ENCODE measurements at regions not wholly inside any gene's neighbourhood (a gene's known extent, or its start where the extent isn't known, plus 50 kb on each side); places are given as distances from the start of the nearest gene placed in this dataset.

DNA sequence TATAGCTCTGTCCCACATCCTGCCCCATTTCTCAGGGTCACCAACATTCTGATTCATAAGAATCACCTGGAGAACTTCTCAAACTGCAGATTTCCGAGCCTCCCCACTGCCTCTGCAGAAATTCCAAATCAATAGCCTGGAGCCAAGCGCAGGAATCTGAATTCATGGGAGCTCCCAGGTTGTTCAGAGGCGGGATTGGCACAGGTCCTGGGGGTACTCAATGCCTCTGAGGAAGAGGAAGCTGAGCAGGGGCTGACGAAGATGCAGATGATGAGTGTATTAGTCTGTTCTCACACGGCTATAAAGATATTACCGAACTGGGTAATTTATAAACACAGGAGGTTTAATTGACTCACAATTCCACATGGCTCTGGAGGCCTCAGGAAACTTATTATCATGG lies 455.5 kb downstream of the MATN1 start:
- Histone ChIP-seq H3K4me3 (ENCODE audit: low read depth, low read length) (no peak overlapping the region), H2AFZ (ENCODE audit: low read length, unreplicated experiment) (no peak overlapping the region), H3K27ac (ENCODE audit: low read depth, low read length) (no peak overlapping the region), H3K4me1 (ENCODE audit: control insufficient read depth, insufficient read depth, low read length, unreplicated experiment) (no peaks in the 10 kb centered on the region), H3K79me2 (ENCODE audit: control insufficient read depth, insufficient read depth, low read length, unreplicated experiment) (no peaks in the 10 kb centered on the region), H3K27me3 (ENCODE audit: insufficient read depth, low read length) (no peaks in the 10 kb centered on the region), H3K36me3 (ENCODE audit: insufficient read depth, low read length) (no peaks in the 10 kb centered on the region)

DNA sequence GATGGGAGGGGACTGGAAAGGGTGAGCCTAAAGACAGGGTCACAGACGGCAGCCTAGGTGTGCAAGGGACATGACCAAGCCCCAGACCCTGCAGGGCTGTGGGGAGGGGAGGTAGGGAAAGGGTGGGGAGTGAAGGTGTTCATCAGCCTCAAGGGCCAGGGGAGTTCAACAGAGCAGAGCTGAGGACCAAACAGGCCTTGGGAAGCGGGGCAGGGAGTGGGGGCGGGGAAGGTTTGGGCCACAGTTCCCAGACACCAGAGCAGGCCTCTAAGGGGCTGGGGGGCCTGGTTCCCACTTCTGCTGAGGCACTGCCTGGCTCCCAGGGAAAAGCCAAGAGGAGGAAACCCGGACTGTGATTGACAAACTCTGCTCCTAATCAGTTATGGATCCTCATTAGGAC lies 456.3 kb downstream of the MATN1 start:
- Histone ChIP-seq H3K4me1 (ENCODE audit: control insufficient read depth, insufficient read depth, low read length, unreplicated experiment) (no peaks in the 10 kb centered on the region), H2AFZ (ENCODE audit: low read length, unreplicated experiment) (no peak overlapping the region), H3K79me2 (ENCODE audit: control insufficient read depth, insufficient read depth, low read length, unreplicated experiment) (no peaks in the 10 kb centered on the region), H3K36me3 (ENCODE audit: insufficient read depth, low read length) (no peaks in the 10 kb centered on the region), H3K4me3 (ENCODE audit: low read depth, low read length) (no peak overlapping the region), H3K27ac (ENCODE audit: low read depth, low read length) (no peak overlapping the region), H3K27me3 (ENCODE audit: insufficient read depth, low read length) (no peaks in the 10 kb centered on the region)

DNA sequence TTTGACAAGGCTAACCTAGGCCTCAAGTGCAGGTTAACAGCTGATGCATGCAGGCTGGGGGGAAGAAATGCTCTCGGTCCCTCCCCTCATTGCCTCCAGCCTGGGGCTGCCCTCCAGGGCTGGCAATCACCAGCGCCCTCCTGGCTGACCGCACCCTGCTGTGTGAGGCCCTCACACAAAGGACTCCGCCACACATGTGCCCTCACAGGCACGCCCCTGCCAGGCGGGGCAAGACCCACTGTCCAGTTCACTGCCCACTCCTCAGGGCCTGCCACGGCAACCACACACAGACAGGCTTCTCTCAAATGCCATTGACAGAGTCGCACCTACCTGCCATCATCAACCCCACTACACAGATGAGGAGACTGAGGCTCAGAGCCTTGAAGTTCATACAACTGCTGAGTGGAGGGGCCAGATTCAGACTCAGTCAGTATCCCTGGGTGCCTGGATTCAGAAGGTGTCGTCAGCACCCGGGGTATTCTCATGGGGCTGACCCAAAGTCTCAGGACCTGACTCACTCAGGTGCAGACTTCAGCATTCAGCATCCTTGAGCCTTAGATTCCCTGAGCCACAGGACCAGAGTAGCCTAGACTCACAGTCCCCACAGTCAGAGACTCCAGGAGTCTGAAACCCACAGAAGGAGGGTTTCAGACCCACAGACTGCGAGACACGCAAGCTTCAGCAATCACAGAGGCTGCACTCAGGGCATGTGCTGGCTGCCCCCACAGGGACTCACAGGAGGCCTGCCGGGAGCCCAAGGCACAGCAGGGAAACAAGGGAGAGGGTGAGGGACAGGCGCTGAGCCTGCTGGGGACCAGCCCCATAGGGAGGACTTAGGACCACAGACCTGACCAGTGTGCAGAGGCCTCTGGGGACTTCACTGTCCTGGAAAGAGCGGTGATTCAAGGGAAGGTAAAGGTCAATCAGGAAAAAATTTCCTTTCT lies 458.0 kb downstream of the MATN1 start:
- no peaks in the 10 kb centered on the region for H3K27me3 ChIP-seq (ENCODE audit: insufficient read depth, low read length)
- no peak overlapping the region for H3K4me3 ChIP-seq (ENCODE audit: low read depth, low read length)
- no peak overlapping the region for H3K27ac ChIP-seq (ENCODE audit: low read depth, low read length)
- H2AFZ ChIP-seq (ENCODE audit: low read length, unreplicated experiment), result no peak overlapping the region
- no peaks in the 10 kb centered on the region for H3K79me2 ChIP-seq (ENCODE audit: control insufficient read depth, insufficient read depth, low read length, unreplicated experiment)
- H3K4me1 ChIP-seq (ENCODE audit: control insufficient read depth, insufficient read depth, low read length, unreplicated experiment), result no peaks in the 10 kb centered on the region
- H3K36me3 ChIP-seq (ENCODE audit: insufficient read depth, low read length), result no peaks in the 10 kb centered on the region

DNA sequence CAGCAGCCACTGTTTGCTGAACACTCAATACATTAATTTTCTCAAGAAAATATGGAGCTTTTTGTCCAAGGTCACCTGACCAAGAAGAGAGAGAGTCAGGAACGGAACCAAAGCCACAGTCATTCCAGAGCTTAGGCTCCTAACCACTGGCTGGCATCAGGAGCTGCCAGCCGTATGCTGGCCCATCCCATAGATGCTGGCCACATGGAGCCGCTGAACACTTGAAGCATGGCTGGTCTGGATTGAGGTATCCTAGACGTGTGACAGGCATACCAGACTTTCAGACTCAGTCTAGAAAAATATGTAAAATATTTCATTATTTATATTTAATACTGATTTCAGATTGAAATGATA lies 458.7 kb downstream of the MATN1 start:
- no peak overlapping the region for H3K27ac ChIP-seq (ENCODE audit: low read depth, low read length)
- no peak overlapping the region for H3K4me3 ChIP-seq (ENCODE audit: low read depth, low read length)
- no peaks in the 10 kb centered on the region for H3K27me3 ChIP-seq (ENCODE audit: insufficient read depth, low read length)
- no peaks in the 10 kb centered on the region for H3K4me1 ChIP-seq (ENCODE audit: control insufficient read depth, insufficient read depth, low read length, unreplicated experiment)
- no peaks in the 10 kb centered on the region for H3K79me2 ChIP-seq (ENCODE audit: control insufficient read depth, insufficient read depth, low read length, unreplicated experiment)
- no peak overlapping the region for H2AFZ ChIP-seq (ENCODE audit: low read length, unreplicated experiment)
- H3K36me3 ChIP-seq (ENCODE audit: insufficient read depth, low read length), result no peaks in the 10 kb centered on the region

DNA sequence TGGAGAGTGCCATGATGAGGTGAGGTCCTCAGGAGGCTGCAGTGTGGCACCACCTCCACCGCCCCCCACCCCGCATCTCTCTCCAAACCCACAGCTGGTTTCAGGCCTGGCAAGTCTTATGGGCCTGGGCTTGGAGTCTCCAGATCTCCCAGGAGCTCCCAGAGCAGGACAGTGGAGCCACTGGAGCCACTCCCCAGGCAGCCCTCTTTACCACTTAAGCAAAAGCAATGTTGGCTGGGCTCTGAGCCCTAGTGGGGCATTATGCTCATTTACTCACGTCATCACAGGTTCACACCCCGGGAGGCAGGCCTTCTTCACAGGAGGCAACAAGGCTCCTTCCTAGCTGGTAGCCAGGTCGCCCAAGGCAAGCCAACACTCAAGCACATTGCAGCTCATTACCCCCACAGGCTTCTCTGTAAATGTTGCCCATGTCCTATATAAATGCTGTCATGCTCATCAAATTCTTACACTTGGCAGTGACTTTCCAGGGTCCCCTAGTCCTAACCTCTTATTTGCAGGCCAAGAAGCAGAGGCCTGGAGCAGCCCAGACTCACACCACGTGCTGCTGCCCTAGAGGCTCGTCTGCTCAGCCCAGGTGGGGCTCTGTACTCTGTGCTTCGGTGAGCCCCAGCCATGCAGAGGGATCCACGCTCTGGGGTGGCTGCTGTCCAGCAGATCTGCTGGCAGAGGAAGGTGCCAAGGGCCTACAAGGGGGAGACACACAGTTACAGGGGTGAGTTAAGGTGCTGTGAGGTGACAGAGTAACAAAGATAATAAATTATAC lies 459.3 kb downstream of the MATN1 start:
- H3K79me2 ChIP-seq (ENCODE audit: control insufficient read depth, insufficient read depth, low read length, unreplicated experiment), result no peaks in the 10 kb centered on the region
- no peaks in the 10 kb centered on the region for H3K4me1 ChIP-seq (ENCODE audit: control insufficient read depth, insufficient read depth, low read length, unreplicated experiment)

DNA sequence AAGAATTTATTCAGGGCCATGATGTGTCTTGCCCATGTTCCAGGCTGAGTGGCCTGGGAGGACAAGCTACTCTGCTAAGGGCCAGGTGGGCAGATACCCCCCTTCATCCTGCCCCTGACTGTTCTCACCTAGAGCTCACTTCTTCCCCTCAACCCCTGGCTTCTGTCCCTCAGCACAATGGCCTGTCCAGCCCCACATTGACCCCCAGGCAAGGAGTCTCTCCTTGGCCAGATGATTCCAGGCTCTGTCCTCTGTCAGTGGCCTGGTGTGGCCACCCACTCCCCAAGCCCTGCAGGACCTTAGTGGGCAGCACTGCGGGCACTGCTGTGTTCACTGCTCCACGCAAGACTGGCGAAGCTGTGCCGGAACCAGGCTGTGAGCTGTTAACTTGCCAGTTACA lies 460.0 kb downstream of the MATN1 start:
- Histone ChIP-seq H3K79me2 (ENCODE audit: control insufficient read depth, insufficient read depth, low read length, unreplicated experiment) (no peaks in the 10 kb centered on the region), H3K27ac (ENCODE audit: low read depth, low read length) (no peak overlapping the region), H3K36me3 (ENCODE audit: insufficient read depth, low read length) (no peaks in the 10 kb centered on the region), H3K4me3 (ENCODE audit: low read depth, low read length) (no peak overlapping the region), H3K27me3 (ENCODE audit: insufficient read depth, low read length) (no peaks in the 10 kb centered on the region), H2AFZ (ENCODE audit: low read length, unreplicated experiment) (no peak overlapping the region), H3K4me1 (ENCODE audit: control insufficient read depth, insufficient read depth, low read length, unreplicated experiment) (no peaks in the 10 kb centered on the region)

More for the DNA sequence above, 459.3 kb downstream of the MATN1 start:
- Histone ChIP-seq H3K4me3 (ENCODE audit: low read depth, low read length) (no peak overlapping the region), H3K36me3 (ENCODE audit: insufficient read depth, low read length) (no peaks in the 10 kb centered on the region), H3K27me3 (ENCODE audit: insufficient read depth, low read length) (no peaks in the 10 kb centered on the region), H2AFZ (ENCODE audit: low read length, unreplicated experiment) (no peak overlapping the region), H3K27ac (ENCODE audit: low read depth, low read length) (no peak overlapping the region)

DNA sequence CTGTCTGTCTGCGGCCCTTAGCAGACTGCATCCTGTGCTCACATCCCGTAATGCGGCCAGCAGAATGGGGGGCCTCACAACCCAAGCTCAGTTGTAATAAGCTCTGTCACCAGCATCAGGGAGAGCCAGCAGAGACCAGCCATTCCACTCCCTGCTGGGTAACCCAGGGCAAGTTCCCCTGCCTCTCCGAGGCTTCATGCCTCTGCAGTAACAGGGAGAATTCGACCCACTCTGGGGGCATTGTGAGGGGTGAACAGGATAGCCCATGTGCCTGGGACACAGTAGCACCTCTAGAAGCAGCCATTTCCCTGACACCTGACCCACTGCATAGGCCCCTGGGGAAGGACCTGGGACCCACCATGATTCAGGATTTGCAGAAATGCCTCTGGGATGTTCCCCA lies 461.2 kb downstream of the MATN1 start:
- Histone ChIP-seq H3K27me3 (ENCODE audit: insufficient read depth, low read length) (no peaks in the 10 kb centered on the region), H2AFZ (ENCODE audit: low read length, unreplicated experiment) (no peak overlapping the region), H3K4me3 (ENCODE audit: low read depth, low read length) (no peak overlapping the region), H3K36me3 (ENCODE audit: insufficient read depth, low read length) (no peaks in the 10 kb centered on the region), H3K79me2 (ENCODE audit: control insufficient read depth, insufficient read depth, low read length, unreplicated experiment) (no peaks in the 10 kb centered on the region), H3K4me1 (ENCODE audit: control insufficient read depth, insufficient read depth, low read length, unreplicated experiment) (no peaks in the 10 kb centered on the region), H3K27ac (ENCODE audit: low read depth, low read length) (no peak overlapping the region)

DNA sequence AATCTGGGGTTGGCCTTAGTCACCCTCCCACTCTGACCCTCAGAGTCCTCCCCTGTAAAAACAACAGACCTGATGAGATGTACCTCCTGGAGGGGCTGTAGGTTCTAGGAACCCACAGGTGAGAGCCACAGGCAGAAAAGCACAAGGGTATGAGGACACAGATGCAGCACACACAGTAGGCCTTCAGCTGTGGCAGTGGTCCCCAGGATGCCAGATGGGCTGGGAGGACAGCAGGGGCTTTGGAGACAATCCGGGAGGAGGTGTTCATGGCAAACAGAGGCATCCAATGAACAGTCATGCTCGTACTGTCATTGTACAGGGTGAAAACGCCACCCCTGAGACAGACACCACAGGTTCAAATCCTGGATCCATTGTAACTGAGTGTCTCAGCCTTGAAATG lies 463.1 kb downstream of the MATN1 start:
- Histone ChIP-seq H3K36me3 (ENCODE audit: insufficient read depth, low read length) (no peaks in the 10 kb centered on the region), H3K79me2 (ENCODE audit: control insufficient read depth, insufficient read depth, low read length, unreplicated experiment) (no peaks in the 10 kb centered on the region), H3K27me3 (ENCODE audit: insufficient read depth, low read length) (no peaks in the 10 kb centered on the region), H3K27ac (ENCODE audit: low read depth, low read length) (no peak overlapping the region), H3K4me1 (ENCODE audit: control insufficient read depth, insufficient read depth, low read length, unreplicated experiment) (no peaks in the 10 kb centered on the region), H3K4me3 (ENCODE audit: low read depth, low read length) (no peak overlapping the region), H2AFZ (ENCODE audit: low read length, unreplicated experiment) (no peak overlapping the region)

DNA sequence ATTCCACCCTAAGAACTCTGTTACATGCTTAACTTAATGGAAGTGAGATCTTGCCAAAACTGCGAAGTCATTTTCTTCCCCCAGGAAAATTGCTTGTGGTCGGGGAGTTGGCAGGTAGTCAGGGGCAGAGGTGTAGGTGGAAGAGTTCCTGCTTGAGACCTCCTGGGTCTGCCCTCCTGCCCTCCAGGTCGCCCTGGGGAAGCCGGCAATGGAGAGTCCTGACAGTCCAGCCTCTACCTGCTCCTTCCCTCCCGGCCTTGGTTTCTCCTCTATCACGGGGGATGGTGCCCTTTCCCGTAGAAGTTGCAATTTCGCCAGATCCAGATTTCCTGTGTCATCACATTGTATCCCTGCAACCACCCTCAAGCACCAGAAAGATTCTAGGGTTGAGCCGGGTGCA lies 463.8 kb downstream of the MATN1 start:
- Histone ChIP-seq H3K79me2 (ENCODE audit: control insufficient read depth, insufficient read depth, low read length, unreplicated experiment) (no peaks in the 10 kb centered on the region), H2AFZ (ENCODE audit: low read length, unreplicated experiment) (no peak overlapping the region), H3K27ac (ENCODE audit: low read depth, low read length) (no peak overlapping the region), H3K4me3 (ENCODE audit: low read depth, low read length) (no peak overlapping the region), H3K36me3 (ENCODE audit: insufficient read depth, low read length) (no peaks in the 10 kb centered on the region), H3K27me3 (ENCODE audit: insufficient read depth, low read length) (no peaks in the 10 kb centered on the region), H3K4me1 (ENCODE audit: control insufficient read depth, insufficient read depth, low read length, unreplicated experiment) (no peaks in the 10 kb centered on the region)

DNA sequence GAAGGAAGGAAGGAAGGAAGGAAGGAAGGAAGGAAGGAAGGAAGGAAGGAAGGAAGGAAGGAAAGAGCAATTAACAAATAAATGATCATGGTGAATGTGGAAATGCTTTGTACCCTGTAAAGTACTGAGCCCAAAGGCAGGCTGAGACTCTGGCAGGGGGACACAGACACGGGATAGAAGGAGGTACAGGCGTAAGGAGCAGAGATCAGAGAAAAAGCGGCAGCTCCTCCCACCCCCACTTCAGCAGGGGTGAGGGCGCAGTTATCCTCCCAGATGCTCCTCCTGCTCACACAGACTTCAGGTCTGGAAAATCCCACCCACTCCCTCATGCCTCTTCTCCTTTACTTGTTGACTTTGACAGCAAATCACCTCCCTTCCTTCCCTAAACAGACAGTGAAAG lies 464.5 kb downstream of the MATN1 start:
- no peak overlapping the region for H3K4me3 ChIP-seq (ENCODE audit: low read depth, low read length)
- H3K27me3 ChIP-seq (ENCODE audit: insufficient read depth, low read length), result no peaks in the 10 kb centered on the region
- no peaks in the 10 kb centered on the region for H3K79me2 ChIP-seq (ENCODE audit: control insufficient read depth, insufficient read depth, low read length, unreplicated experiment)
- H3K4me1 ChIP-seq (ENCODE audit: control insufficient read depth, insufficient read depth, low read length, unreplicated experiment), result no peaks in the 10 kb centered on the region
- H3K36me3 ChIP-seq (ENCODE audit: insufficient read depth, low read length), result no peaks in the 10 kb centered on the region
- H2AFZ ChIP-seq (ENCODE audit: low read length, unreplicated experiment), result no peak overlapping the region
- no peak overlapping the region for H3K27ac ChIP-seq (ENCODE audit: low read depth, low read length)

DNA sequence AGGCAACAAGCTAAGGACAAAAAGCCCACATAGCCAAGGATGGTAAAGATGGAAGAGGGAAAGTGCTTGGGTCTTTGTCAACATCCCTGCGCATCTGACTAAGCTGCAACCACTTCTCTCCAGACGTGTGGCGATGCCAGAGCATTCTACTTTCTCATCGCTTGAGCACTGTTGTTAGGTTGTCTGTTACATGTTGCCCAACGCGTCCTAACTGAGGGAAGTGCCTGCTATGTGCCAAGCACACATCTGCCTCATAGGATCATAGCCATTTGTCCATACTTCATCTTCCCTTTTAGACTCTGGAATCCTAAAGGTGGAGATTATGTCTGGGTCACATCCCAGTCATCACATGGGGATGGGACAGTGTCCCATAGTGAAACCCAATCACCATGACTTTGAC lies 464.9 kb downstream of the MATN1 start:
- H3K27me3 ChIP-seq (ENCODE audit: insufficient read depth, low read length), result no peaks in the 10 kb centered on the region
- H2AFZ ChIP-seq (ENCODE audit: low read length, unreplicated experiment), result no peak overlapping the region
- no peaks in the 10 kb centered on the region for H3K79me2 ChIP-seq (ENCODE audit: control insufficient read depth, insufficient read depth, low read length, unreplicated experiment)
- H3K4me3 ChIP-seq (ENCODE audit: low read depth, low read length), result no peak overlapping the region
- no peak overlapping the region for H3K27ac ChIP-seq (ENCODE audit: low read depth, low read length)
- no peaks in the 10 kb centered on the region for H3K36me3 ChIP-seq (ENCODE audit: insufficient read depth, low read length)
- H3K4me1 ChIP-seq (ENCODE audit: control insufficient read depth, insufficient read depth, low read length, unreplicated experiment), result no peaks in the 10 kb centered on the region

All from ACC112 (cell line).